NT2/D1 (cell line): ENCODE measurements at regions not wholly inside any gene's neighbourhood (a gene's known extent, or its start where the extent isn't known, plus 50 kb on each side); places are given as distances from the start of the nearest gene placed in this dataset.

ENCODE experiments used
- DNase-seq: peaks from one replicate; pipeline ENCODE4 v3.0.0-alpha.2; 2011; ENCODE audit warnings: low read depth, low spot score
- H3K27me3 ChIP-seq: 2 replicates; pipeline ENCODE4 v1.6.0; 2011; ENCODE audit warnings: mild to moderate bottlenecking; ENCODE audit not compliant: insufficient read length, insufficient read depth
- H3K36me3 ChIP-seq: 2 replicates; pipeline ENCODE4 v1.6.1; 2011; ENCODE audit warnings: mild to moderate bottlenecking, low read length, mixed read lengths; ENCODE audit not compliant: insufficient read depth, insufficient read length
- H3K4me1 ChIP-seq: 2 replicates; pipeline ENCODE4 v1.5.1; 2011; ENCODE audit not compliant: insufficient read depth, insufficient read length
- H3K4me3 ChIP-seq: 2 replicates; pipeline ENCODE4 v1.5.1; 2011; ENCODE audit warnings: low read depth; ENCODE audit not compliant: insufficient read length
- H3K9ac ChIP-seq: 2 replicates; pipeline ENCODE4 v1.6.0; 2011; ENCODE audit warnings: low read depth; ENCODE audit not compliant: insufficient read length
- H3K9me3 ChIP-seq: 2 replicates; pipeline ENCODE4 v1.5.1; 2011; ENCODE audit warnings: mild to moderate bottlenecking, low read length; ENCODE audit not compliant: insufficient read depth
- SUZ12 ChIP-seq: IDR thresholded peaks from 2 replicates; pipeline ENCODE4 v1.6.1; 2011; ENCODE audit not compliant: insufficient read length, insufficient read depth; ENCODE audit errors: extremely low read depth
- YY1 ChIP-seq: IDR thresholded peaks from 2 replicates; pipeline ENCODE4 v1.6.1; 2011; ENCODE audit not compliant: insufficient read length, insufficient read depth
- ZNF274 ChIP-seq: IDR thresholded peaks from 2 replicates; pipeline ENCODE4 v1.6.1; 2011; ENCODE audit warnings: mild to moderate bottlenecking, low read depth, low read length

DNA sequence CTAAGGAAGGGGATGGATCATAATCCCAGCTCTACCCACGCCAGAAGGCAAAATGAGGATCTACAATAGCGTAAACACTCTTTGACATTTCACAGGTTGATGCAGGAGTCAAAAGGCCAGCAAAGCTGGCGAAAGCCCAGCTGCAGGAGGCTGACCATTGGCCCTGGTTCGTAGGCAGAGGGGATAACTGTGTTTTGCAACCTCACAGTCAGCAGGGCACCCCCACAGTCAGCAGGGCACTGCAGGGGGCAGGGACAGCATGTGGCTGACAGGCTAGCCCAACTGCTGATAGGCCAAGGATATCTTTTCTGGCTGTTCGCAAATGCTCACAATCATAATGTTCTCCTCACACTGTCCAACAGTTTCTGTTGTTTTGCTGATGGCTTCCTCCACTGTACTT is 372.7 kb downstream of the BUD13 start:
- Histone ChIP-seq H3K27me3 (no peaks in the 10 kb centered on the region), H3K9me3 (no peaks in the 10 kb centered on the region), H3K4me3 (no peak overlapping the region), H3K9ac (no peak overlapping the region), H3K4me1 (peaks cover 4% of the 10 kb centered on the region), H3K36me3 (no peaks in the 10 kb centered on the region)
- TF ChIP-seq YY1 (no peak), SUZ12 (no peak), ZNF274 (no peak)
- no peak for DNase-seq

- no peaks in the 10 kb centered on the region for H3K9me3 ChIP-seq
These were observed 375.1 kb downstream of the BUD13 start for GRCh38 chr11:116397602-116398084.

GRCh38 chr11:116396331-116396730 is 376.5 kb downstream of the BUD13 start:
- no peak overlapping the region for H3K4me3 ChIP-seq
- TF ChIP-seq ZNF274 (no peak), YY1 (no peak), SUZ12 (no peak)
- H3K36me3 ChIP-seq: no peaks in the 10 kb centered on the region
- no peaks in the 10 kb centered on the region for H3K9me3 ChIP-seq
- peaks cover 2% of the 10 kb centered on the region for H3K4me1 ChIP-seq
- no peak for DNase-seq
- no peaks in the 10 kb centered on the region for H3K27me3 ChIP-seq
- no peak overlapping the region for H3K9ac ChIP-seq

More at GRCh38 chr11:116397602-116398084, 375.1 kb downstream of the BUD13 start:
- H3K4me1 ChIP-seq: peaks cover 2% of the 10 kb centered on the region
- no peak overlapping the region for H3K9ac ChIP-seq
- no peaks in the 10 kb centered on the region for H3K27me3 ChIP-seq
- H3K4me3 ChIP-seq: no peak overlapping the region
- TF ChIP-seq ZNF274: no peak
- no peak for DNase-seq
- no peaks in the 10 kb centered on the region for H3K36me3 ChIP-seq

GRCh38 chr11:116394022-116394421 is 378.8 kb downstream of the BUD13 start:
- no peaks in the 10 kb centered on the region for H3K36me3 ChIP-seq
- no peaks in the 10 kb centered on the region for H3K27me3 ChIP-seq
- no peak overlapping the region for H3K4me3 ChIP-seq
- TF ChIP-seq YY1 (no peak), SUZ12 (no peak), ZNF274 (no peak)
- no peaks in the 10 kb centered on the region for H3K4me1 ChIP-seq
- DNase-seq: no peak
- no peaks in the 10 kb centered on the region for H3K9me3 ChIP-seq
- H3K9ac ChIP-seq: no peak overlapping the region

DNA sequence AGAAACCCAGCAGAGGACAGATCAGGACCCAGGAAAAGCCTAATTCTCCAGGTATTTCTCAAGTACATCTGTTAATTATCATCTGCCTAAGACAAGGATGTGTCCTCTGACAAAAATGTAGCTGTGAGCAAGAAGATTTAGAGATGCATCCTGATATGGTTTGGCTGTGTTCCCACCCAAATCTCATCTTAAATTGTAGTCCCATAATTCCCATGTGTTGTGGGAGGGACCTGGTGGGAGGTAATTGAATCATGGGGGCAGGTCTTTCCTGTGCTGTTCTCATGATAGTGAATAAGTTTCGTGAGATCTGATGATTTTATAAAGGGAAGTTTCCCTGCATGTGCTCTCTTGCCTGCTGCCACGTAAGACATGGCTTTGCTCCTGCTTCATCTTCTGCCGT is 381.8 kb downstream of the BUD13 start:
- H3K27me3 ChIP-seq: no peaks in the 10 kb centered on the region
- TF ChIP-seq YY1 (no peak), SUZ12 (no peak), ZNF274 (no peak)
- no peak overlapping the region for H3K4me3 ChIP-seq
- no peak for DNase-seq
- no peaks in the 10 kb centered on the region for H3K9me3 ChIP-seq
- H3K36me3 ChIP-seq: no peaks in the 10 kb centered on the region
- H3K9ac ChIP-seq: no peak overlapping the region
- H3K4me1 ChIP-seq: no peaks in the 10 kb centered on the region

GRCh38 chr11:116388146-116388545 is 384.6 kb downstream of the BUD13 start:
- no peak for DNase-seq
- Histone ChIP-seq H3K9ac (no peak overlapping the region), H3K4me1 (no peaks in the 10 kb centered on the region), H3K36me3 (no peaks in the 10 kb centered on the region), H3K27me3 (no peaks in the 10 kb centered on the region), H3K4me3 (no peak overlapping the region), H3K9me3 (no peaks in the 10 kb centered on the region)
- TF ChIP-seq YY1: no peak
- TF ChIP-seq SUZ12: no peak
- TF ChIP-seq ZNF274: no peak

DNA sequence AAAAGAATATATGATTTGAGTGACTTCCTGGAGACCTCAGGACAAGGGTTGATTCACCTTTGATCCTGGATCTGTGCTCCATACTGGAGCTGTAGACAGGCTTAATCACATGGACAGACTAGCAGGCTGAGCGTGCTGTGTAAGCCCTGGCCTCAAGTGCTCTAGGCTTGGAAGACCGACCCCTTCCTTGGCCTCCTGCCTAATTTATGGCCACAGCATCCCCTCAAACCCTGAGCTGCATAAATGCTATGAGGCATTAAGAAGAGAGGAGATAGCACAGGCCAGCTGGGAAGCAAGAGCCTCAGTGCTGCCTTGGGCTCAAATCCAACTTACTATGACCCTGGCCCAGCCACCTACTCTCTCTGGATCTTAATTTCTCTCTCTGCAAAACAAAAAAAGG is 385.1 kb downstream of the BUD13 start:
- DNase-seq: no peak
- Histone ChIP-seq H3K9ac (no peak overlapping the region), H3K9me3 (no peaks in the 10 kb centered on the region), H3K27me3 (no peaks in the 10 kb centered on the region), H3K36me3 (no peaks in the 10 kb centered on the region), H3K4me1 (no peaks in the 10 kb centered on the region), H3K4me3 (no peak overlapping the region)
- no peak for TF ChIP-seq ZNF274
- TF ChIP-seq YY1: no peak
- no peak for TF ChIP-seq SUZ12
